ENCODE measurements at regions not wholly inside any gene's neighbourhood (a gene's known extent, or its start where the extent isn't known, plus 50 kb on each side); places are given as distances from the start of the nearest gene placed in this dataset.
"Not testable (repeated sequence)": the region's sequence is repeated elsewhere in the genome, so short reads cannot be mapped to it uniquely, and the experiment has no call there.

DNA sequence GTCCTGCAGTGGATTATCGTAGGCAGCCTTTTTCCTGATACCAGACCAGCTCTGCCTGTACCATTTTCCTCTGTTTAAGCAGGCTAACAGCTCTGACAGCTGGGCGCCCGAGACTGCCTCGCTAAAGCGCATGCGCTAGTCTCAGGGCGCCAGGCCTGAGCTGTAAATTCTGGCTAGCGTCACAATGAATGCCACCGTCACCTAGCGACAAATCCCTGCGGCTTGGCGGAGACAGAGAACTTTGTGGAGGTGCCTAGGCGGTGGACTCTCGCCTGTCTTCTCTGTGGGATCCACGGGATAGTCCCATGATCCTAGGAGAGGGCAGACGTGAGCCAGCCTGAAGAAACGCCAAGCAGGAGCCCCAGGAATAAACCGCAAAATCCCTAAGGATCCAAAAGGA, 573.9 kb downstream of the KCNJ18 start:
- DNase-seq: no peak

GRCh38 chr17:22267019-22267418, 574.7 kb downstream of the KCNJ18 start:
- DNase-seq: no peak

- DNase-seq: no peak
Measured at GRCh38 chr17:22268214-22268911, 576.0 kb downstream of the KCNJ18 start.

DNA sequence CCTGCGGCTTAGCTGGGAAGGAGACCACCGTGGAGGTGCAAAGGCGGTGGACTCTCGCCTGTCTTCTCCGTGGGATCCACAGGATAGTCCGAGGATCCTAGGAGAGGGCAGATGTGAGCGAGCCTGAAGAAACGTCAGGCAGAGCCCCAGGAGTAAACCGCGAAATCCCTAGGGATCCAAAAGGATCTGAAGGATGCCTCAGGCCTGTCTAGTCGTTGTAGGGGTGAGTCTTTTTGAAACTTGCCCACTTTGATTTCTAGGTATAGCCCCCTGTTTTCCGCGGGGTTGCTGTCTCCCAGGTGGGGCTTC, 576.5 kb downstream of the KCNJ18 start:
- DNase-seq: no peak

DNA sequence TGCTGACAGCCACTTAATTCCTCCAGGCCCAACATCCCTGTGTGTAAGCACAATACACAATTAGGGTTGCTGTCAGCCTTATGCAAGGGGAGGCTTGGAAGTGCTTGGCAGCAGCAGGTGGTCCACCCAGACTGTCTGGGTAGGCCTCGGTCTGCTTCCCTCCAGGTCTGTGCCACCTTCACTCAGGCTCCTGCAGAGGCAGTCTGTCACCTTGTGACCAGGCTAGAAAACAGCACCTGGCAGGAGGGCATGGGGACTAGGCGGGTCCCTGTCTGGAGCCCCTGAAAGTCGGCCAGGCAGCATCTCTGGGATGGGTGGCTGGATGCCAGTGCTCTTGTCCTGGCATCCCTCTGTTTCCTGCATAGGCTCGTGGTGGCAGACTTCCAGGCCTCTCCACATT, 578.1 kb downstream of the KCNJ18 start:
- no peak for DNase-seq

DNA sequence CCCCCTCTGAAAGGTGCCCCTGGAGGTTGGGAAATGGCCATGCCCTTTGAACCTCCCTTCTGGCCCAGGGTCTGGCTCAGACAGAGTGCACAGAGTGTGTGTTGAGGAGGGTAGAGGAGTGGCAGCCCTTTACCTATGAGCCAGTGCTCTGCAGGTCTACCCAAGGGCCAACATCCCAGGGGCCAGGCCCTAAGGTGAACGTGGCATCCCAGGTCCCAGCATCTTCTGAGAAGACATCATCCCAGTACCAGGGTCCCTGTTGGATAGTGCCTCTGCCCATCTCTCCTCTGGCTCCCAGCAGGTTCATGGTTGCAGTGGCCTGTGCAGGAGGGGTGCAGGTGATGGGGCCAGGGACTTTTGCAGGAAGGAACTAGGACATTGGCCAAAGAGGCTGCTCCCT, 578.5 kb downstream of the KCNJ18 start:
- DNase-seq: not testable (repeated sequence)

GRCh38 chr17:22272363-22273146, 580.2 kb downstream of the KCNJ18 start:
- no peak for DNase-seq

GRCh38 chr17:22273308-22273707, 581.0 kb downstream of the KCNJ18 start:
- DNase-seq: no peak

DNA sequence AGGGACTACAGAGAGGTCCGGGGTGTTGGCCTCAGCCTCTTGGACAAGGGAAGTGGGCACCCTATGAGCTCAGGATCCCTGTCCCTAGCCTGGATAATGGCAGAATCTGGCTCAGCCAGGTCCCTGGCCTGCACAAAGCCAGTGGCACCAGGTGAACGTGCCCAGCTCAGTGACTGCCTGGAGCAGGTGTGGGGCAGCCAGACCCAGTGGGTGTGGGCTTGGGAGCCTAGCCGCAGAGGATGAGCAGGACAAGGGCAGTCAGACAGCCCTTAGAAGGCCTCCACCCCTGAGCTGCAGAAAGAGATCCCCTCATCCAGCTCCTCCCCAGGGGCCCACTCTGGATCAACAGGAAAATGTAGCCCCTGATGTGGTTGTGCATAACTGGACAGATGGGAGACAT, 585.3 kb downstream of the KCNJ18 start:
- no peak for DNase-seq

GRCh38 chr17:22278302-22279275, 586.3 kb downstream of the KCNJ18 start:
- DNase-seq: no peak

- DNase-seq: no peak
Measured at GRCh38 chr17:22286337-22287041, 594.2 kb downstream of the KCNJ18 start.

DNA sequence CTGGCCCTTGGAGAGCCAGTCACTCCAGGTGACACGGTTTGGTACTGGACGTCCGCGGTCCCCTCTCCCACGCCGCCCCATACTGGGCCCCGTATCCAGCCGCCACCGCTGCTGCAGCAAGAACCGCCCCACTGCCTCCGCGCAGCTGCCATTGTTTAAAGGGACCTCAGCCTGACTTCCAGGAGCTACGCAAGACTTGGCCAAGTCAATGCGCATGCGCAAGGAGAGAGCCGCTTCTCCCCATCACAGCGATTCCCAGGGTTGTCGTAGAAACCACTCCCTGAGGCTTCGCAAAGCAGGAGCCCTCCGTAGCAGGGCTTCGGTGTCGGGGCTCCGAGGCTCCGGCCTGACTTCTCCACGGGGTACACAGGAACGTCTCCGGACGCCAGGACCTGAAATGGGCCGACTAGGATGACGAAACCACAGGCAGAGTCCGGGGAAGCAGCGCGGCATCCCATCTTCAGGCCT, 606.2 kb downstream of the KCNJ18 start:
- not testable (repeated sequence) for DNase-seq

DNA sequence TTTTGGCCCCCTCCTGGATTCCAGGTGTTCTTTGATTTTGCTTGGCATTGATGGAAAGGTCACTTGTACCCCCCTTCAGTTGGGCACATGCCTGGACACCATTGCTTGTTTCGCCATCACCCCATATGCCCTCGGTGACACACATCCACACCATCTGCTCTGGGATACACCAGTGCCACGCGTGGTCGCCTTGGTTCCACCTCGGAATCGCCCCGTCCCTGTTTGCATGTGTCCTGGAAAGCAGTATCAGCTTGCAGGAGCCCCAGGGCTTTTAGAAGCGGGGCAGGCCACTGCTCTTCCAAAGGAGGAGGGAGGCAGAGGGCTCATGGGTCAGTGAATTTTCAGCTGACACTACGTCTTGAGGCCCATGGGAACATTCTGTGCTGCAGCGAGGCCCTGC, 607.9 kb downstream of the KCNJ18 start:
- DNase-seq: no peak

DNA sequence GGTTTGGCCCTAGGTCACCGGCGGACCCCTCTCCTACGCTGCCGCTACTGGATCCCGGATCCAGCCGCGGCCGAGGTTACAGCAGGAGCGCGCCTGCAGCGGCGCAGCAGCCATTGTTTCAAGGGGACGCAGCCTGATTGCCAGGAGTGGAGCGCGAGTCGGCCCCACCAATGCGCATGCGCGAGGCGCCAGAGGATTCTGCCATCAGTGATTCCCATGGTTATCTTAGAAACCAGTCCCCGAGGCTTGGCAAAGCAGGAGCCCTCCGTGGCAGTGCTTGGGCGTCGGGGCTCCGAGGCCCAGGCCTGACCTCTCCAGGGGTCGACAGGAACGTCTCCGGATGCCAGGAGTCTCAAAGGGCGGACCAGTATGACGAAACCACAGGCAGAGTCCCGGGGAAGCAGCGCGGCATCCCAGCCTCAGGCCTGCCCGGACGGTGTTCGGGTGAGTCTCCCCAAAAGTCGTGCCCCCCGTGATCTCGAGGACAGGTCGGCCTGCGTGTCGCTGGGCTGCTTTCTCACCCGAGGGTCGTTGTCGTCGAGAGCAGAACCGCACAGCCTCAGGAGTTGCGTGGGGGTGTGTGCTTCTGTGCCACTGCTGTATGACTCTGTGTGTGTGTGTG, 608.5 kb downstream of the KCNJ18 start:
- DNase-seq: no peak

GRCh38 chr17:22301353-22301745, 609.0 kb downstream of the KCNJ18 start:
- no peak for DNase-seq

DNA sequence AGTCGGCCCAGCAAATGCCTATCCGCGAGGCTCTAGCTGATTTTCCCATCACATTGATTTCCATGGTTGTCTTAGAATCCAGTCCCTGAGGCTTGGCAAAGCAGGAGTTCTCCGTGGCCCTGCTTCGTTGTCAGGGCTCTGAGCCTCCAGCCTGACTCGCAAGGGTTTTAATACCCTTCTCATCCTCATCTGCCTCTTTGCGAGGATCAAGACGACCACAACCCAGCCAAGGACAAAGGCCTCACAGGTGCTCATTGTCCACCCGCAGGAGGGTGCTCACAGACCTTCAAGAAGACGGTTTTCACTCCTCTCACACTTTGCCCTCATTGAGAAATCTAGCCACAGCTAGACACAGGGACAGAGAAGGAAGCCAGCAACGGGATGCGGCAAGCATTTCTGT, 610.8 kb downstream of the KCNJ18 start:
- no peak for DNase-seq

DNA sequence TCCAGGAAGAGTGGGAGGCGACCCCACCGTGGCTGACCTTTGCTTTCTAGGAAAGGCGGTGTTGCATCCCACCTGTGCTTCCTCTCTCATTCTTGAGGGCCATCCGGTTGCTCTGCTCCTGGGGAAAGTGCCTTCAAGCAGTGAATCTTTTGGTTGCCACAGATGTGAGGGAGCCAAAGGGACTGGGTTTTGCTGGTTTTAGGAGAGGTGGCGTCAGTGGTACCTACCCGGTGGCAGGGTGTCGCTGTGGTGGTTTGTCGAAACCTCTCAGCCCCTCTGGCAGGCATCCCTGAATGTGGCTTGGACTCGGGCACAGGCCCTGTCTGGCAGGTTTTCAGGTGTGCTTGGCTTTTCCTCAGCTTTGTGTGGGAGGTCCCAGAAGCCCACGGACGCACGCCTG, 611.5 kb downstream of the KCNJ18 start:
- no peak for DNase-seq

GRCh38 chr17:22304667-22305303, 612.5 kb downstream of the KCNJ18 start:
- DNase-seq: no peak

- DNase-seq: no peak
Measured at GRCh38 chr17:22305356-22306071, 613.2 kb downstream of the KCNJ18 start.

DNA sequence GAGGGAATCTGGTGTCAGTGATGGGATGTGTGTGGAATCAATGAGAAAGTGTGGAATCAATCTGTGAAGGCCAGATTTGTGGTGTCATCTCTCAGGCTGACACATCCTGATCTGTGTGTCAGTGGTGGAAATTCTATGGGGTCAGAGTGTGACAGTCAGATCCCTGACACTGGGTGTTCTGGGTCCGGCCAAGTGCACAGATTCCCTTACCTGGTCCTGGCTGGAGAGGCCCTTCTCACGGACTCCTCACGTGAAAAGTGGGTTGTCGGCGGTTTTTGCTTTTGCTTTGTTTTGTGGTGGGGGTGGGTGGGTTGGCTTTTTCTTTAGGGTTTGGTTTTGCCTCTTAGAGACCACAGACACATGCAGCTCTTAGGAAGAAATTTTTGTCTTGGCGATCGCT, 618.0 kb downstream of the KCNJ18 start:
- DNase-seq: not testable (repeated sequence)

Measured in activated CD8-positive, alpha-beta memory T cell treated with anti-CD3 and anti-CD28 coated beads, Interleukin-2, amount 50 U/mL, for 4 hours (primary cell).